Caki2 (cell line): ENCODE measurements at regions not wholly inside any gene's neighbourhood (a gene's known extent, or its start where the extent isn't known, plus 50 kb on each side); places are given as distances from the start of the nearest gene placed in this dataset.

Experiments
- DNase-seq: peaks from one replicate; pipeline ENCODE4 v3.0.0-alpha.2; 2015; ENCODE audit warnings: low read depth
- in situ Hi-C: cut with HindIII; loops from 2 replicates; pipeline ENCODE4 v1.10.0; 2016; ENCODE audit warnings: low sequenced_read_pairs, low pct_unique_long_range_greater_than_20kb, mixed read lengths

DNA sequence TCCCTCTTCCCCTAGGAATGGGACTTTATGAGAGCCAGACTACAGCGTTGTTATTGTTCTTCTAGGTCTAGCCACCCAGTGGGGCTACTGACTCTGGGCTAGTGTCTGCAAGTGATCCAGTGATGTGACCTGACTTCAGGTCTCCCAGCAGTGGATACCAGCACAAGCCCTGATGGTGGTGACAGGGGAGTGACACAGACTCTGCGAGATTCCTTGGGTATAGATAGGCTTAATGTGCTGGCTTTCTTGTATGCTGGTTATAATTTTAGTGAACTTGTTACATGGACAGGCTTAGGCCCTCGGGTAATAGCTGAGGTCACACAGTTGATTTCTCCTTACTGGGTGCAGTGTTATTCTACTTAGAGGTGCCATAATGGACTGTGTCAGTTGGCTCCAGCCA is 106.9 kb downstream of the TBC1D30 start:
- in situ Hi-C loops = no loop called here
- no peak for DNase-seq

DNA sequence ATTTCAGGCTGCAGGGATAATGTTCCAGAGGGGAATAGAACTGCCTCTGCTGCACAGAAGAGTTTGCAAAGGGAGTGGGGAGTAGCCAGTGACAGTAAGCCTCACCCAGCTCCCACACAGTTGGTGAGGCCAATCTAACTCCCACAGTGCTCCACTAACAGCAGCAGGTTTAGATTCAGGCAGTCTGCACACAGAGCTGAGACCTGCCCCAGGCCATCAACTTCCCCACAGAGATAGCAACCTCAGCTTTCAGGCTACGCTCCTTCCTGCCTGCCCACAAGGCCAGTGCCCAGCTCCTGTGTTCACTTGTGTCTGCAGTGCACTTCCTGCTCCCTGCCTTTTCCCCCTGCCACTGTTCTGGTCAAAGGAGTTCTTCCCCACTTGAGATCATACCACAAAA is 107.5 kb downstream of the TBC1D30 start:
- in situ Hi-C loops = no loop called here
- no peak for DNase-seq

DNA sequence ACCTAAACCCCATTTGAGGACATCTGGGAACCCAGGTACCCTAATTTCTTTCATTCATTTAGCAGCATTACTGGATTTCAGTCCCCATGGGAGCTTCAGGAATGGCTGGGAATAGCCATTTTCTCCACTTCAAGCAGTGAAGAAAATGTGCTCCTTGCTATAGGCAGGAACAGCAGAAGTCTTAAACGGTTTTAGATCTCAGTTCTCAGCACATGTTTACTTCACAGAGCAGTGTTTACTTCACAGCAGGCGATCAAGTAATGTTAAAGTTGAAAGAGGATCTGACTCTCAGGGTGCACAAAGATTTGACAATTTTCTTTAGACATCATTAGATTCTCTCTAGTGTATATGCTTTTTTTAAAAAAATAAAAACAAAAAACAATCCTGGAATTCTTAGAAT is 109.3 kb downstream of the TBC1D30 start:
- DNase-seq = no peak
- in situ Hi-C loops = no loop called here

DNA sequence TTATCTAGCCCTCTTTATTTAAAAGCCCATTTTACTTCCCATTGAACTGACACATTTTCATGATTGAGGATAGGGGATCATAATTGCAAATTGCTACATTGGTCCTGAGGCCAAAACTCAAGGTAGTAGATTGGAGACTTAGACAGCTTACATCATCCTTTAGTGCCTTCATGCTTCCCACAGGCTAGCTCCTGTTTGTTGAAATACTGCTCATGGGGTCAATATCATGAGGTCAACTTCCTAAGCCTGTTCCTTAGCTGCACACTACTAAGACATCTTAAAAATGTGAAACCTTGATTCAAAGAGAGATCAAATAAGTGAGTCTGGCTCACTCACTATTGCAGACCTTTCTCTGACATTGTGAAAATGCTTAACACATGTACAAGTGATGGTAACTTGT is 113.0 kb downstream of the TBC1D30 start:
- DNase-seq = no peak
- in situ Hi-C loops = no loop called here

DNA sequence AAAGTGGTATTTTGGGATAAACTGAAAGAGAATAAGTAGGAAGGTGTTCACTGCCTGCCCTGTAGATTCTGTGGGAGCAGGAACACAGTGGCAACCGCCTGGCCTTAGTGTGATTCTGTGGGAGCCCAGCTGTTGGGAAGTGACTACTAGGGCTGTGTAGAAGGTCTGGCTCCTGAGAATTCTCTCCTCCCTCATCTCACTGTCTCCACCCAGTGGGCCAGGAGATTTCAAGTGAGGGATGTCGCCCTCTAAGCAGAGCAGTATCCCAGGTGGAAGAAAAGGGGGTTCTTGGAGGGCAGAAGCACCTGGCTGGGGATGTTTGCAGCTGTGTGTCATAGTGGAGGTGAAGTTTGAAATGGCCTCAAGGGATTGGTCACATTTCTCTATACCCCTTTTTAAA is 113.7 kb downstream of the TBC1D30 start:
- no peak for DNase-seq
- in situ Hi-C loops = no loop called here

DNA sequence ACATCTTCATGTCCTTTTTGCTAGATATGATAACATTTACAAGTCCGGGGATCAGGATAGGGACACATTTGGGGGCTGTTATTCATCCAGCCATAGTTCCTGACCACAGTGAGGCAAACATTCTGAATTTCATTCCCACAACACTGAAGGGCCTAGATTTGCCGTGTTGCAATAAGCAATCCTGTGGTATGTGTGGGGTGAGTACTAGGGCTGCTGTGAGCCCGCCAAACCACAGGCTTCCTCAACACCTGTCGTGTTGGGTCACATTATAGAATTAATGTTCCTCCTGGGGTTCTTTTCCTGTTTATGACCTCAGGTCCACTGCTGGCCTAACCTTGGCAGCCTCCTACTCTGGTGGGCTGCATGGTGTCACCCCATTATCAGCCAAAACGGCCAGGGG is 119.2 kb downstream of the TBC1D30 start:
- no peak for DNase-seq
- in situ Hi-C loops = no loop called here

DNA sequence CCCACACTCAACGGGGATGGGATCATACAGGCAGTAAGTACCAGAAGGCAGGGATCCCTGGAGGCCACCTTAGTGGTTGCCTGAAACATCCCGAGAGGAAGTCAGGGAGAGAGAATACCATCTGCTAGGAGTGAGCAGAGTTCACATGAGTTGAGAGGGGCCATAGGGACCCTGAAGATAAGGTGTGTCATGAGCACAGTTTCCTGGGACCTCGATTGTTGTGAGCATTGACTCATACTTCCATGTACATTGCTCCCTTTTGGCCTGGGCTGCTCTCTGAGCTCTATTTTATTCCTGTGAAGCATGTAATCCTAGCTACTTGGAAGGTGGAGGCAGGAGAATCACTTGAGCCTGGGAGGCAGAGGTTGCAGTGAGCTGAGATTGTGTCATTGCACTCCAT is 120.5 kb downstream of the TBC1D30 start:
- in situ Hi-C loops = no loop called here
- DNase-seq = no peak

DNA sequence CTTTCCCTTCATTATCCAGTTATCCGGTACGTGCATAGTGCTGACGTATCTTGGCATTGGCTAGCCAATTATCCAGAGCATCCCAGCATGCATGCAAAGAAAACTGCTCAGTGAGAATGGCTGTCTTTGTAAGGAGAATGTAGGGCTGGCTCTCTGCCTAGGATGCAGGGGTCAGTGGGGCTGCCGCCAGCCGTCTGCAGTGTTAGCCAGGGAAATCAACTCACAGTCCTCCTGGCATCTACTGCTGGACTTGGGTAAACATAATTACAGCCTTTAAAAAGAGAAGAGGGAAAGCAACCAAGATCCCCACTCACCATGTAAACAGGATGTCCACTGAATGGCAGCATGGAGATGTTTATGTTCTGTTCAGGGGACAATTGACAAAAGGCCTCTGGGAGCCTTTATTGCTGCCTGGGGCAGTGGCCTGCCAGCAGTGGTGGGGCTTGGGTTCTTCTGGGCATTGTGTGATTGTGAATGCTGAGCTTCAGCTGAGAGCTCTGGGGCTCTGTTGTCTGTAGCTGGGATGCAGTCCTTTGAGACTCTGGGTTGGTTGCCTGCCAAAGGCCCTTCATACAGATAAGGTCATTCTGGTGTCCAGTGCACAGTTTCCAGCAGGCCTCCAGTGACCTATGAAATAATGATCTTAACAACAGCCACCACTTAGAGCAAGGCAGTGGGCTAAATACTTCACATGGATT is 121.8 kb downstream of the TBC1D30 start:
- in situ Hi-C loops = no loop called here
- no peak for DNase-seq

DNA sequence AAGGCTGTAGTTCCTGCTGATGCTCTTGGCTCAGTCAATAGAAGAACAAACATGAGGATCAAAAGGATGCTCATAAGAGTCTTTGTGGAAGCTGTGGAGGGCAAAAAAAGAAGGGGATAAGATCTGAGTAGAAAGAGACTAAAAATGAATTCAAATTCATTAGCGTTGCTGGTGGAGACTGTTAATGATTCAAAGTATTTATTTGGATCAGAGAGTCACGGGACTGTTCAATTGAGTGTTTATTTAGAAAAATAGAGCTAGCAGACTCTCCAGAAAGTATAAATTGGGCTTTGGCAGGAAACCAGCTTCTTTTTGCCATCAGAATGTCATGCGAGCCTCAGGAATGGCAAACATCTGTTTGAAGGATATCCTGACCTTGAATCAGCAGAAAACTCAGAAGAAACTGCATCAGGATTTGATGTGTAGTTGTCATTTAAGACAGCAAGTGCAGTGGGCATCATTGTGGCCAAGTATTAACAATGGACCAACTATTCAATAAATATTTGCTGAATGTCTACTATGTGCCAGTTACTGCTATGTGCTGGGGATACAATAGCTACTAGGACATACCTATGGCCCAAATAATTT is 126.4 kb downstream of the TBC1D30 start:
- no peak for DNase-seq
- in situ Hi-C loops = no loop called here

DNA sequence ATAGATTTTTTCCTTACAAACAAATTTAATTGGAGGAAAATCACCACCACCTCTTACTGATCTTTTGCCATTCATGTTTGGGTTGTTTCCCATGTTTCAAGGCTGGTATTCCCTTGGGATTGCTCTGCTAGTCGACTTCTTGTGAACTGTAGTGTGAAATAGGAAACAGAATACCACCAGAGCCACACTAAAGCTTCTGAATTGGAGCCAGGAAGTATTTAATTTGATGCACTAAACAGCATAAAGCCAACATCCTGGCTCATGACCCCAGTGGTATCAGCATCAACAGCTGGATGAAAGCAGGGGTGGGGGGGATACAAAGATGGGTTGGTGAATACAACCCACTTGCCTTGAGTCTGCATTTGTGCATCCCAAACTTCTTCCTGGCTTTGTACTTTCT is 127.5 kb downstream of the TBC1D30 start:
- in situ Hi-C loops = no loop called here
- DNase-seq = no peak

DNA sequence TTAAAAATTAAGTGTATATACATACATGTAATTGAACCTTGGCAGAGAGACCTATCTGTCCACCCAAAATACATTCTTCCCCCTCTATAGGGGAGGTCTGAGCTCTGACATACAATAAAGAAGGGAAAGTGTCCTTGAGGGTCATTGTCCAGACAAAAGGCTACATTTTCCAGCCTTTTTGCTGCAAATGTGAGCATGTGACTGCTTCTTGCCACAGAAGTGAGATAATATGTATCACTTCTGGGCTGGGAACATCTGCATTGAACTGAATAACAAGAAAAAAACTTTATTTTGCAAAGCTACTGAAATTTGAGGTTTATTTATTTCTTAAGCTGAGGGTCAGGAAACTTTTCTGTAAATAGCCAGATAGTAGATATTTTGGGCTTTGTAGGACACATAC is 131.3 kb downstream of the TBC1D30 start:
- no peak for DNase-seq
- in situ Hi-C loops = no loop called here

DNA sequence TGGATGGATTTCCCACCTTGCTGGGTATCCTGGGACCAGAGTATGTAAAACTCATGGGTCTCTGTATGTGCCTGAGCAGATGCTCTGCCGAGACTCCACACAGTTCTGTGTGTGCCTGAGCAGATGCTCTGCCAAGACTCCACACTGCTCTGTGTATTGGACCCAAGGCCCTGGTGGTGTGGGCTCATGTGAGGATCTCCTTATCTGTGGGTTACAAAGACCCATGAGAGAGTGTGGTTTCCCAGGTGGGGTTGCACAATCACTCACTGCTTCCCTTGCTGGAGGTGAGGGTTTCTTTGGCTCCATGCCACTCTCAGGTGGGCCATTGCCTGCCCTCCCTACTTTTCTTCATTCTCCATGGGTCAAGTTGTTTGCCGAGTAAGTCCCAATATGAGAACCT is 141.5 kb downstream of the TBC1D30 start:
- in situ Hi-C loops = no loop called here
- no peak for DNase-seq

DNA sequence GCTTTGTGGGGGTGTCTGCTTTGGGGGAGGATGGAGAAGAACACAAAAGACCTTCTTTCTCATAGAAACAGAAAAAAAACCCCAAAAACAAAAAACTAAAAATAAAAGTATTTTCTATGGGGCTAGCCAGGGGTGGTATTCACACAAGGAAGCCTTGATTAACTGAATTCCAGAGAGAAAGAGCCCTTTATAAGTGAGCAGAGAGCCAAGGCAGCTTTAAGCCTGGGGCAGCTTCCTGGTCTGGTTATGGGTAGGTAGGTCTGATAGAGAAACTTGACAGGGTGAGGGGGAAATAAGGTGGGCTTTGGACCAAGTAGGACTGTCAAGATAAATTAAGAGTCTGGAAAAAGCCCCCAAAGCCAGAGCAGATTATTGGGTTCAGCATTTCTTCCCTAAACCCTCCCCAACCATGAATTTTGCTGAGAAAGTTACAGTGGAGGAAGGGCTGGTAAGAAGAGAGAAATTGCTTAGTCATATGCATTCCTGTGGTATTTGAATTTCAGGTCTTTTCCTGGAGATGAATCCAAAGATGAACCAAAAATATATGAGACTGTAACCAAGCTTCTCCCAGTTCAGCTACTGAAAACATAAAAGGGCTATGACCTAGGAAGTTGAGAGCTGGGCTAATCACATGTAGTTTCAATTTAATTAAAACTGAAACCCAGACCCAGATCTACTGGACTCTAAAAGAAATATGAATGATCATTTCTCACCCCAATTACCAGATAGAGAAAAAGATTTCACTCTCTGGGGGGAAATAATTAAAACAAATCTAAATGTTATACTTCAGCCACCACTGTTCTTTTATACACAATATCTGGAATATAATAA is 144.8 kb downstream of the TBC1D30 start:
- in situ Hi-C loops = no loop called here
- DNase-seq = peak; percentile 70

DNA sequence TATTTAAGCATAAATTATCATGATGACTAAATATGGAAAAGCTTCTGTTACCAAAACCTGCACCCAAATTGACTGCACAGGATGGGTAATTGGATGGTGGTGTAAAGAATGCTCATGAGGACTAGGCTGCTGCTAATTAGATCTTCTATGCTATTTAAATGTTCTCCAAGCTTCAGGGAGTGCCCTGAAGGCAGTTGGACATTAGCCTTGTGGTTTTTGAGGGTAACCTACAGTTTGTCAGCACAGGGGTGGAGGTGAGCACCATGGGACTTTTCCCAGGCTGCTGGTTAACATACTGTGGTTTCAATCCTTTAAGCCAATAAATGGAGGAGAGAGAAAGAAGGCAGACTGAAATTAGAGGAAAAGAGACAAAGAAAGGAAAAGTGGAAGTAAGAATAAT is 145.0 kb downstream of the WIF1 start:
- in situ Hi-C loops = no loop called here
- DNase-seq = no peak

DNA sequence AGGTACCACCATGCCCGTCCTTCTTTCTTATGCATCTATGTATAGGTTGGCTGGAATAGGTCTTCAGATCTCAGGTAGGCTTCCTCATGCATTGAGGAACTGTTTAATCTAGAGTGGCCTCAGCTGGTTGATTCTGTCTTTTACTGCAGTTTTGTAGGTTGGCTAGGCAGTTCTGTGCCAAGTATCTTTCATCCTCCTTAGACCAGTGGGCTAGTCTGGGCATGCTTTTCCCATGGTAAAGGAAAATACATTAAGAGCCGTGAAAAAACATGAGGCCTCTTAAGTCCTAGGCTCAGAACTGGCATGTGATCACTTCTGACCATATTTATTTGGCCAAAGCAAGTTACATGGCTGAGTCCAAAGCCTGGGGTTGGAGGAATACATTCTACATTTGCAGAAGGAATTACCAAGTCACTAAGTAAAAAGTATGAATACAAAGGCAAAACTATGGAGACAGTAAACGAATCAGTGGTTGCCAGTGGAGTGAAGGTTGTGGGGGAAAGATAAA is 137.3 kb downstream of the WIF1 start:
- DNase-seq = no peak
- in situ Hi-C loops = no loop called here

DNA sequence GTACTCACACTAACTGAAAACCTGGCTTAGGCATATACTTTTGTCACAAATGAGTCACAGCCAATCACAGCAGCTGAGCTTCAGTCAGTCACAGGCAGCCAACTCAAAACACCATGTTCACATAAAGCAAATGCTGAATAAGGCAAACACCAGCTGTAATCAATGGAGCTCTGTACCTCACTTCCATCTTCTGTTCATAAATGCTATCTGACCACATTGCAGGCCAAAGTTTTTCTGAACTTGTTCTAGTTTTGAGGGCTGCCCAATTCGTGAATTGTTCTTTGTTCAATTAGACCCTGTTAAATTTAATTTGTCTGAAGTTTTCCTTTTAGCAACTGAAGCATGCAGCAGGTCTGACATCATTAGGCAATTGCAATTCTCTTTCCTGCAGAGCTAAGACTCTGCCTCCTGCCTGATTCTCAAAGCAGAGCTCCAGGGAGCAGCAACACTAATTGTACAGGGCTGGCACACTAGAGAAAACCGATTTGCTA is 129.9 kb downstream of the WIF1 start:
- in situ Hi-C loops = no loop called here
- DNase-seq = no peak

DNA sequence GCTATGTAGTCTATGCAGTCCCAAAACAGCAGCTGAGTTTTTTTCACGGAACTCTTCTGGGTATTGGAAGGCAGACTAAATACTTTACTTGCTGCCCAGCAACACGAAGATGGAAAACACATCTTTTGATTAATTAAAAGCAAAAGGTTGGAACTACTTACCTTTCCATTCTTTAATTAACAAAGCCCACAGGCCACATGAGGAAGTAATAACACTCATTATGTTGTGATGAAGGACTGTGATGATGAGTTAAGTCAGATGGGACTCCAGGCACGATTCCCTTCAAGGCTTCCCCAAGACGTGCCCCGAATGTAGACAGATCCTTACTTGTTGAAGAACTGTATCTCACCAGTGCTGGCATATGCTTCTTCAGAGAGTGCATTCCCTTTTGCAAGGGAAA is 129.0 kb downstream of the WIF1 start:
- no peak for DNase-seq
- in situ Hi-C loops = no loop called here

DNA sequence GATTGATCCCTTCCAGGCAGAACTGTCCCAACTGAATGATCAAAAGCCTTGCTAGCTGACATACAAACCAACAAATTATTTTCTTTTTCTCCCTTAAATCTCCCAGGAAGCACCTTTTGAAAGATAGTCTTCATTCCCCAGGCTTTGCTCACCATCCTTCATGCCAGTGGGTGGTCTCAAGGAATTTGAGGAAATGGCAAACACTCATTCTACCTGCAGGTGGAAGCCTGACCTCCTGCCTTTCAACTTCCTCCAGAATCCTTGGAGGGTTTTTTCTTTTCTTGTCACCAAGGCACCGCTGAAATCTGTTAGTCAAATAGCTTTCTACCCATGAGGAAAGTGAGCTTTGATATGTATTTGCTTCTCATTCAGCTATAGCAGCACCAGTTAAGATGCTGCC is 128.5 kb downstream of the WIF1 start:
- in situ Hi-C loops = no loop called here
- DNase-seq = no peak

DNA sequence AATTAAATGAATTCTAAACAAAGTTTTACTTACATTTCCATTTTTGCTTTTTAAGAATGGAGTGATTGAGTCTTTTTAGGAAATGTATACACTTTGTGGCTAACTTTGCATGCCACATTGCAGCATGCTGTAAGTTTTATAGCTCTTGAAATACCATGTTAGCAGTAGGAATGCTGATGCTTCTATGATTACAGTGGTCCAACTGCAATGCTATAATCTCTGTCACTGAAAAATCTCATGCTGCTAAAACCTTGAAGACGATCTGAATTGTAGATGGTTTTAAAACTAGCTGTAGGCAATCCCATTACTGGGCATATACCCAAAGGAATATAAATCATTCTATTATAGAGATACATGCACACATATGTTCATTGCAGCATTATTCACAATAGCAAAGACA is 127.6 kb downstream of the WIF1 start:
- in situ Hi-C loops = no loop called here

More for the DNA sequence above, 127.6 kb downstream of the WIF1 start:
- no peak for DNase-seq
